Hepatocyte (in vitro differentiated cells): ENCODE measurements at regions not wholly inside any gene's neighbourhood (a gene's known extent, or its start where the extent isn't known, plus 50 kb on each side); places are given as distances from the start of the nearest gene placed in this dataset.

Experiments
- CTCF ChIP-seq: fragments of 200-600 bp; sonication (generic); IDR thresholded peaks from 2 replicates; pipeline ENCODE4 v1.5.1; 2016; ENCODE audit warnings: antibody characterized with exemption, mild to moderate bottlenecking; ENCODE audit not compliant: poor library complexity
- EZH2phosphoT487 ChIP-seq: fragments of 200-600 bp; sonication (generic); IDR thresholded peaks from one replicate; pipeline ENCODE4 v1.6.1; 2018; ENCODE audit warnings: antibody characterized with exemption, mild to moderate bottlenecking, low read depth, moderate library complexity; ENCODE audit not compliant: unreplicated experiment, severe bottlenecking

- TF ChIP-seq CTCF: no peak
- TF ChIP-seq EZH2phosphoT487: no peak
Observed at GRCh38 chr18:34400834-34401233, 176.1 kb upstream of the NOL4 start.
